ENCODE measurements at regions not wholly inside any gene's neighbourhood (a gene's known extent, or its start where the extent isn't known, plus 50 kb on each side); places are given as distances from the start of the nearest gene placed in this dataset.

DNA sequence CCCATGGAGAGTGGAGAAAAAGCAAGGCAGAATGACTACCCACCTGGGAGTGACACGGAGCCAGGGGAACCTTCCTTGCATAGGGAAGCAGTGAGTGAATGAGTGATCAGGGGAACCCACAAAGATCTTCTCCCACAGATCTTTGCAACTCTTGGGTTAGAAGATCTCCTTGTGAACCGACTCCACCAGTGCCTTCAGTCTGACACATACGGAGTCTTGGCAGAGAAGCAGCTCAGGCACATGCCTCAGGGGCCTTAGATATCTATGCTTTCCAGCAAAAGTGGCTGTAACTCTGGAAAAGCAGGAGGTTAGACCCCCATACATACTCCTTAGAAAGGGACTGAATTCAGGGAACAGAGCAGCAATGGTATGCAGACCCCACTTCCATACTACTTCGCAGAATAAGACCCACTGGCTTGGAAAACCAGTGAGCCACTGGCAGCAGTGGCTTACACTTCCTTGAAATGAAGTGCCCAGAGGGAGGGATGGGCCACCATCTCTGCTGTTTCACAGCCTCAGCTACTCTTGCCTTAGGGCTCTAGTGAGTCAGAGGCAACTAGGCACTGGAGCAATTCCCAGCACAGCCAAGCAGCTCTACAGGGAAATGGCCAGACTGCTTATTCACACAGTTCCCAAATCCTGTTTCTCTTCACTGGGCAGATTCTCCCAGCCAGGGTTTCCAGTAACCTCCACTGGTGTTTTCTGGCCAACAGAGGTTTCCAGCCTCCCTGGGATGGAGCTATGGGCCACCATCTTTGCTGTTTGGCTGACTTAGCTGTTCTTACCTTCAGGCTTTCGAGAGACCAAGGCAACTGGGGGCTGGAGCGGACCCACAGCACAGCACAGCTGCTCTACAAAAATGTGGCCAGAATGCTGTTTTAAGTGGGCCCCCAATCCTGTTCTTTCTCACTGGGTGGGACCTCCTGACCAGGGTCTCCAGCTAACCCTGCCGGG lies 82.8 kb upstream of the TCEAL2 start:
- H3K36me3 Mint-ChIP-seq (ENCODE audit: insufficient read depth, unreplicated experiment), result no peaks in the 10 kb centered on the region
- no peak for DNase-seq
- TF ChIP-seq, protein P1, sequence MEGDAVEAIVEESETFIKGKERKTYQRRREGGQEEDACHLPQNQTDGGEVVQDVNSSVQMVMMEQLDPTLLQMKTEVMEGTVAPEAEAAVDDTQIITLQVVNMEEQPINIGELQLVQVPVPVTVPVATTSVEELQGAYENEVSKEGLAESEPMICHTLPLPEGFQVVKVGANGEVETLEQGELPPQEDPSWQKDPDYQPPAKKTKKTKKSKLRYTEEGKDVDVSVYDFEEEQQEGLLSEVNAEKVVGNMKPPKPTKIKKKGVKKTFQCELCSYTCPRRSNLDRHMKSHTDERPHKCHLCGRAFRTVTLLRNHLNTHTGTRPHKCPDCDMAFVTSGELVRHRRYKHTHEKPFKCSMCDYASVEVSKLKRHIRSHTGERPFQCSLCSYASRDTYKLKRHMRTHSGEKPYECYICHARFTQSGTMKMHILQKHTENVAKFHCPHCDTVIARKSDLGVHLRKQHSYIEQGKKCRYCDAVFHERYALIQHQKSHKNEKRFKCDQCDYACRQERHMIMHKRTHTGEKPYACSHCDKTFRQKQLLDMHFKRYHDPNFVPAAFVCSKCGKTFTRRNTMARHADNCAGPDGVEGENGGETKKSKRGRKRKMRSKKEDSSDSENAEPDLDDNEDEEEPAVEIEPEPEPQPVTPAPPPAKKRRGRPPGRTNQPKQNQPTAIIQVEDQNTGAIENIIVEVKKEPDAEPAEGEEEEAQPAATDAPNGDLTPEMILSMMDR (IDR thresholded peaks at IDR 0.05; ENCODE audit: unreplicated experiment), result no peak
- H3K9me3 Mint-ChIP-seq (ENCODE audit: low read depth, unreplicated experiment), result peaks cover 3% of the 10 kb centered on the region
- BruUV-seq (replicated peaks), result no TSS peak
- no peaks in the 10 kb centered on the region for H3K27me3 Mint-ChIP-seq (ENCODE audit: unreplicated experiment)
- H3K27ac Mint-ChIP-seq (ENCODE audit: unreplicated experiment), result no peak overlapping the region
- CTCF ChIA-PET, result no interaction called here
- intact Hi-C loops (cut with micrococcal nuclease; ENCODE audit: unreplicated experiment), result no loop called here
- H3K4me1 Mint-ChIP-seq (ENCODE audit: low read depth, unreplicated experiment), result no peaks in the 10 kb centered on the region
- H3K4me3 Mint-ChIP-seq (ENCODE audit: low read depth, unreplicated experiment), result no peak overlapping the region

DNA sequence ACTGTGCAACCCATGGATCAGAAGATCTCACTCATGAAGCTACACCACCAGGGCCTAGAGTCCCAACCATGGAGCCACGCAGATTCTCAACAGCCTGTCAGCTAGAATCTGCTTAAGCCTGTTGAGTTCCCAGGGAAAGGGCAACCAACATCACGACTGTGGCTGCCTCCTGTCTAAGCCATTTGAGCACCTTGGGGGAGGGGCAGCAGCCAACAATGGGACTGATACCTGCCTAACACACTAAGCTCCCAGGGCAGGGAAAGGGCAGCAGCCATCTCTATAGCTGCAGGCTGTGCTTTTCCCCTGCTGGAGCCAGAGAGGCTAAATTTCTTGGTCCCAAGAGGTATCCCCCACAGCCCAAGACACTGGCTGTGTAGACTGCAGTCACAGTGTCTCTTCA lies 96.5 kb upstream of the TCEAL2 start:
- H3K27ac Mint-ChIP-seq (ENCODE audit: unreplicated experiment), result no peak overlapping the region
- peaks cover 14% of the 10 kb centered on the region for H3K9me3 Mint-ChIP-seq (ENCODE audit: low read depth, unreplicated experiment)
- CTCF ChIA-PET, result no interaction called here
- BruUV-seq (replicated peaks), result no TSS peak
- H3K36me3 Mint-ChIP-seq (ENCODE audit: insufficient read depth, unreplicated experiment), result no peaks in the 10 kb centered on the region
- TF ChIP-seq, protein P1 (IDR thresholded peaks at IDR 0.05; ENCODE audit: unreplicated experiment), result no peak
- DNase-seq, result no peak
- H3K4me1 Mint-ChIP-seq (ENCODE audit: low read depth, unreplicated experiment), result no peaks in the 10 kb centered on the region
- intact Hi-C loops (cut with micrococcal nuclease; ENCODE audit: unreplicated experiment), result no loop called here
- H3K4me3 Mint-ChIP-seq (ENCODE audit: low read depth, unreplicated experiment), result no peak overlapping the region
- H3K27me3 Mint-ChIP-seq (ENCODE audit: unreplicated experiment), result no peaks in the 10 kb centered on the region

DNA sequence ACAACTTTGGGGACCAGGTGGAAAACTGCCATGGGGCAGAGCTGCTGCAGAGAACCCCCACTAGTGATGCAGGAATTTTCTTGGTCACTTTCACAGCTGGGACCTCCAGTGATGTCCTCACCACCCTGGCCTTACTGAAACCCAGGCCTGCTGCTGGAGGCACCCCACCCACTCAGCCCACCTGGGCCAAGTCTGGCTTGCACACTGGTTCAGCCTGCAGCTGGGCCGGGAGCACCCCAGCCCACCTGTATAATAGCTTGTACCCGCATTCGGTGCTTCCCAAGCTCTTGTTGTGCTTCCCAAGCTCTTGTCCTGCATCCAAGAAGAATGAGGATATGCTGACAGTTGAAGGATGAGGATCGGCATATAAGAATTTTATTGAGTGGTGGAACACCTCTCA lies 86.4 kb upstream of the ZMAT1 start:
- DNase-seq, result no peak
- H3K27ac Mint-ChIP-seq (ENCODE audit: unreplicated experiment), result no peak overlapping the region
- H3K4me1 Mint-ChIP-seq (ENCODE audit: low read depth, unreplicated experiment), result no peaks in the 10 kb centered on the region
- no peaks in the 10 kb centered on the region for H3K36me3 Mint-ChIP-seq (ENCODE audit: insufficient read depth, unreplicated experiment)
- TF ChIP-seq, protein P1 (IDR thresholded peaks at IDR 0.05; ENCODE audit: unreplicated experiment), result no peak
- peaks cover 11% of the 10 kb centered on the region for H3K9me3 Mint-ChIP-seq (ENCODE audit: low read depth, unreplicated experiment)
- no peaks in the 10 kb centered on the region for H3K27me3 Mint-ChIP-seq (ENCODE audit: unreplicated experiment)
- no TSS peak for BruUV-seq (replicated peaks)
- intact Hi-C loops (cut with micrococcal nuclease; ENCODE audit: unreplicated experiment), result no loop called here
- no peak overlapping the region for H3K4me3 Mint-ChIP-seq (ENCODE audit: low read depth, unreplicated experiment)
- CTCF ChIA-PET, result no interaction called here

DNA sequence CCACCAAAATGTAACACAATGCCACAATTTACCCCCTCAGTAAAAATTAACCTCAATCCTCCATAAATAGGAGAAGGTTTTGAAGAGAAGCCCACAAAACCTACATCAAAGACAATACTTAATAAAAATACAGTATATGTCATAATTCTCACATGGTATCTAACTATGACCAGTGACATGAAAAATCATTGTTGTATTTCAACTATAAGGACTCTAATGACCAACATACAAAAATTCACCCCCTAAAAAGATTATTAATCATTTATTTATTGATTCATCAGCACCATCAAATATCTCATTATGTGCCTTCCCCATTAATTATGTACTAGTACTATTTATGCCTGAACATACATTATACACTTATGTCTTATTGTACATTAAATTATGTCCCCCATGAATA lies 77.1 kb upstream of the ZMAT1 start:
- Mint-ChIP-seq H3K4me3 (ENCODE audit: low read depth, unreplicated experiment) (no peak overlapping the region), H3K36me3 (ENCODE audit: insufficient read depth, unreplicated experiment) (no peaks in the 10 kb centered on the region), H3K9me3 (ENCODE audit: low read depth, unreplicated experiment) (peaks cover 5% of the 10 kb centered on the region), H3K27ac (ENCODE audit: unreplicated experiment) (no peak overlapping the region), H3K4me1 (ENCODE audit: low read depth, unreplicated experiment) (no peaks in the 10 kb centered on the region), H3K27me3 (ENCODE audit: unreplicated experiment) (no peaks in the 10 kb centered on the region)
- intact Hi-C loops (cut with micrococcal nuclease; ENCODE audit: unreplicated experiment), result no loop called here
- BruUV-seq (replicated peaks), result no TSS peak
- TF ChIP-seq, protein P1 (IDR thresholded peaks at IDR 0.05; ENCODE audit: unreplicated experiment), result no peak
- CTCF ChIA-PET, result no interaction called here
- DNase-seq, result no peak
